ENCODE measurements at regions not wholly inside any gene's neighbourhood (a gene's known extent, or its start where the extent isn't known, plus 50 kb on each side); places are given as distances from the start of the nearest gene placed in this dataset.

GRCh38 chr6:42512579-42512978, 51.2 kb upstream of the UBR2 start:
- peak in 5 of 11 donors; percentile 12 to 46 (median 30) for DNase-seq (ENCODE audit: extremely low read depth in 1 of 11, low read depth in 9 of 11, low spot score in 4 of 11)

GRCh38 chr6:42511803-42512422, 51.9 kb upstream of the UBR2 start:
- no peak for DNase-seq (ENCODE audit: extremely low read depth in 1 of 11, low read depth in 9 of 11, low spot score in 4 of 11)

DNA sequence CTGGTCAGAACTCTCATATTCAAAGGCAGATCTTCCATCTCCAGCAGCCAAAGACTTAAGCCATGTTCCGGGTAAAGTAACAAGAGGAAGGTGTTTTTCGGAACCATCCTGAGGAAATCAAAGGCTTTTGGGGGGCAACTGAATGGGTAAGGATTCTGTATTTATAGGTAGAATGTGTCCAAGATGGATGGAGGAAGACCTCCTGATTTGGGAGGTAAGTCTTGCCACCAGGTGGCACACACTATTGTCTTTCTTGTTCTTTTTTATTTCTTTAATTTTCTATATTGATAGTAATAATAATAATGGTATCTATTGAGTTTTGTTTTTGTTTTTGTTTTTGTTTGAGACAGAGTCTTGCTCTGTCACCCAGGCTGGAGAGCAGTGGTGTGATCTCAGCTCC, 53.0 kb upstream of the UBR2 start:
- DNase-seq (ENCODE audit: extremely low read depth in 1 of 11, low read depth in 9 of 11, low spot score in 4 of 11) = no peak

DNA sequence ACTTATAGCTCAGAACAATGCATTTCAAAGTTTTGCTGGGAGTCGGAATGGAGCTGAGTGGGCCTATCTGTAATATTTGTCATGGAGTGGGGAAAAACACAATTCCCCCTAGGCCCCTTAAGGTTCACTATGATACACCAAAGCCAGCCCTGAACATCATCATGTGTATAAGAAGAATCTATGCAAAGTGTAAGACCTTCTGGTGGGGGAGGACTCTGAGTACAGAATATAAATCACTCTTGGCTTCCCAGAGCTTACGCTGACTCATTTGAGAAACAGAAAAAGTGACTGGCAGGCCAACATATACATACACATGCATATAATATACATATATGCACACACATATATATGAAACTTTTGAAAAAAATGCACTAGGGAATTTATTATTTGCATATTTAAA, 54.1 kb upstream of the UBR2 start:
- no peak for DNase-seq (ENCODE audit: extremely low read depth in 1 of 11, low read depth in 9 of 11, low spot score in 4 of 11)

- no peak for DNase-seq (ENCODE audit: extremely low read depth in 1 of 11, low read depth in 9 of 11, low spot score in 4 of 11)
These were observed 54.6 kb upstream of the UBR2 start for GRCh38 chr6:42509256-42509655.

DNA sequence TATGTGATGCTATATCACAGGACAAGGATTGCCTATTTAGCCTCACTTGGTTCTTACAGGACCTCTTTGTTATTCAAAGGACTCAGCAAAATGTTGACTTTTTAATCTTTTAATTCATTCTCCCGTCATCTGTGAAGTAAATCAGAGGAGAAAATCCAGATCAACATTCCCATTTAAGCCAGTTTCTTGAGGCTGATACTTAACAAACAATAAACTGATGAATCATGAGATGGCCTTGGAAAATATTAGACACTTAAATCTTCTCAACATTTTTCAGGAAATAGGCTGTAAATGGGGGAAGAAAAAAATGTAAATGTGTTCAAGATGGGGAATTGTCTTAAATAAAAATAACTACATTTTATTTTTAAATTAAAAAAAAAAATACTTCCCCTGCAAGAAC, 55.9 kb upstream of the UBR2 start:
- peak in 8 of 11 donors; percentile 9 to 71 (median 40) for DNase-seq (ENCODE audit: extremely low read depth in 1 of 11, low read depth in 9 of 11, low spot score in 4 of 11)

GRCh38 chr6:42507195-42507594, 55.5 kb upstream of the TRERF1 start:
- no peak for DNase-seq (ENCODE audit: extremely low read depth in 1 of 11, low read depth in 9 of 11, low spot score in 4 of 11)

- no peak for DNase-seq (ENCODE audit: extremely low read depth in 1 of 11, low read depth in 9 of 11, low spot score in 4 of 11)
These were observed 54.3 kb upstream of the TRERF1 start for GRCh38 chr6:42506070-42506469.

GRCh38 chr6:42505385-42505718, 53.6 kb upstream of the TRERF1 start:
- DNase-seq (ENCODE audit: extremely low read depth in 1 of 11, low read depth in 9 of 11, low spot score in 4 of 11) = no peak

DNA sequence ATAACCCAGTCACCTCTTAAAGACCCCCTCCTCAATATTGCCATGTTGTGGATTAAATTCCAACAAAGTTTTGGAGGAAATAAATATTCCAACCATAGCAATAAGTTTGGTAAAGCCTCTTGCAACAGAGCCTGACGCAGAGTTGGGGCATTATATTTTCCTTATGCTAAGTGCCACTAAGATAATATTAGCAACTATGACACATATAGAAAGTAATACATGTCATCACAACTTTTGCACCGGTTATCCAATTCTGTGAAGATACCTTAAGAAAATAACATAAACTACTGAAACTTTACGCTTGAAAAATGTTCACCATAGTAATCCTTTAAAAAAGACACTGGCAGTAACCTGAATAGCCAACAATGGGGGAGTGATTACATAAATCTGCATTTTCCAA, 52.2 kb upstream of the TRERF1 start:
- no peak for DNase-seq (ENCODE audit: extremely low read depth in 1 of 11, low read depth in 9 of 11, low spot score in 4 of 11)

DNA sequence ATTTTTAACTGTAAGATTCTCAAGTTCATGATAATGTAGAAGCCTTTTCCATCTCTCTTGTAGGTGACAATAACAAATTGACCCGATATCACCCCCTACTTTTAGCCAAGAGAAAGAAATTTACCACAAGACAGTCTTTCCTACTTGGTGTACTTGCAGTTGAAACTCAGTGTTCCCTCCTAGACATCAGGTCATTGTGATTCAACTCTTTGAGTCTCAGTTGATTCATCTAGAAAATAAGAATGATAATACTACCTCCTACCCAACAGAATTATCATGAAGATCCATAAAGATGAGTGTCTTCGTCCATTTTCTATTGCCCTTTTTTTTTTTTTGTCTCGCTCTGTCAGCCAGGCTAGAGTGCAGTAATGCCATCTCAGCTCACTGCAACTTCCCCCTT, 51.3 kb upstream of the TRERF1 start:
- no peak for DNase-seq (ENCODE audit: extremely low read depth in 1 of 11, low read depth in 9 of 11, low spot score in 4 of 11)

DNA sequence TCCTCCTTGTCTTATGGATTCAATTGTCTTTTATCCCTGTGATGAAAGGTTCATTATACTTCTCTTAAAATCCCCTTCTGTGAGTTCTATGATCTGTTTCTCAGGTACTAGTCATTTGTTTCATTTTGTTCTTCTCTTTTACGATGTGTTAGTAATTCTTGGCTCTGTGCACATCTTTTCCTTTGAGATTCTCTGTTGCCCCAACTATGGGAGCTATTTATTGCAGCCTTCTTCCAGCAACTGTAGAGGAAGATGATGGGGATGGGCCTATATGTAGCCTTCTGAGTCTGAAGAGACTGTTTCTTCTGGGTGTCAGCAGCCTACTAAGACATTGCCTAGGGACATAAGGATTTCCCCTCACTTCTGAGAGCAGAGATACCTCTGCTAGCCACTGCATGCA, 50.4 kb upstream of the TRERF1 start:
- DNase-seq (ENCODE audit: extremely low read depth in 1 of 11, low read depth in 9 of 11, low spot score in 4 of 11) = no peak

Measured in renal cortex interstitium (tissue), 11 donors.